ENCODE measurements at regions not wholly inside any gene's neighbourhood (a gene's known extent, or its start where the extent isn't known, plus 50 kb on each side); places are given as distances from the start of the nearest gene placed in this dataset.

DNA sequence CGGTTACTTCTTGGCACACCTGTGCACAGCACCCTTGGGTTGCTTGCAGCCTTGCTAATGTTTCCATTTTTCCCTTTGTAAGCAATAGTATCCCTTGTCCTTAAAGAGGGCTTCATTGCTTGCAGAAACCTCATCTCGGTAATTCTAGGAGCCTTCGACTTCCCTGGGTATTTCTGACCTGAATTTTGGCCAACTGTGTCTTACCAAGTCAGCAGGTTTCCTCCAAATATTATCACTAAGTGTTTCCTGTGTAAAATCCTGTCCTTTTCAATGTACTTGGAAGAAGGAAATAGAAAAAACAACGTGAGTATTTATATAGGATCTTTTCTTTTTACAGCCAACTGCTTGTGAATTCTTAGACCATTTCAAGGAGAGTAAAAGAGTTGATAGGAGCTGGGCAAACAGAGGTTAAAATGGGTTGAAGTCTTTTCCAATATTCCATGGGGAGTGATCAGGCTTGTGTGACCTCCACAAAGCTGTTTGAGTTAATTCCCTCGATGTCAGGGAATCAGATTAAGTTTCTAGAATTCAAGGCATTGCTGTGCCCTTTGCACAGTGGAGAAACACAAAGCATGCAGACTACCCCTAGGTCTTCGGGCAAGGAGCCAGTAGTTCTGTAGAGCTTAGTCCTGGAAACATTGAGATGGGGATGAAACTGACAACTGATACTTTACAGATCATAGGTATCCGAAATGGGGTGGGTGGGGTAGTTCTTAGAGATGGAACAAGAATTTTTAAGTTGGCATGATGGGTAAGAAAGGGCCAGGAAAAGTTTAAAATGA is 209.9 kb downstream of the CPE start:
- FAIRE-seq (no peak), DNase-seq (ENCODE audit: low read depth) (no peak)
- Histone ChIP-seq H3K36me3 (ENCODE audit: control insufficient read depth, insufficient read depth, low read length) (no peaks in the 10 kb centered on the region), H3K27me3 (ENCODE audit: control insufficient read depth, insufficient read depth, low read length) (no peaks in the 10 kb centered on the region), H3K4me3 (ENCODE audit: low read depth, low read length) (no peak overlapping the region)
- TF ChIP-seq, protein P1, sequence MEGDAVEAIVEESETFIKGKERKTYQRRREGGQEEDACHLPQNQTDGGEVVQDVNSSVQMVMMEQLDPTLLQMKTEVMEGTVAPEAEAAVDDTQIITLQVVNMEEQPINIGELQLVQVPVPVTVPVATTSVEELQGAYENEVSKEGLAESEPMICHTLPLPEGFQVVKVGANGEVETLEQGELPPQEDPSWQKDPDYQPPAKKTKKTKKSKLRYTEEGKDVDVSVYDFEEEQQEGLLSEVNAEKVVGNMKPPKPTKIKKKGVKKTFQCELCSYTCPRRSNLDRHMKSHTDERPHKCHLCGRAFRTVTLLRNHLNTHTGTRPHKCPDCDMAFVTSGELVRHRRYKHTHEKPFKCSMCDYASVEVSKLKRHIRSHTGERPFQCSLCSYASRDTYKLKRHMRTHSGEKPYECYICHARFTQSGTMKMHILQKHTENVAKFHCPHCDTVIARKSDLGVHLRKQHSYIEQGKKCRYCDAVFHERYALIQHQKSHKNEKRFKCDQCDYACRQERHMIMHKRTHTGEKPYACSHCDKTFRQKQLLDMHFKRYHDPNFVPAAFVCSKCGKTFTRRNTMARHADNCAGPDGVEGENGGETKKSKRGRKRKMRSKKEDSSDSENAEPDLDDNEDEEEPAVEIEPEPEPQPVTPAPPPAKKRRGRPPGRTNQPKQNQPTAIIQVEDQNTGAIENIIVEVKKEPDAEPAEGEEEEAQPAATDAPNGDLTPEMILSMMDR (IDR thresholded peaks at IDR 0.05; ENCODE audit: insufficient read depth, low read length, severe bottlenecking) = no peak

DNA sequence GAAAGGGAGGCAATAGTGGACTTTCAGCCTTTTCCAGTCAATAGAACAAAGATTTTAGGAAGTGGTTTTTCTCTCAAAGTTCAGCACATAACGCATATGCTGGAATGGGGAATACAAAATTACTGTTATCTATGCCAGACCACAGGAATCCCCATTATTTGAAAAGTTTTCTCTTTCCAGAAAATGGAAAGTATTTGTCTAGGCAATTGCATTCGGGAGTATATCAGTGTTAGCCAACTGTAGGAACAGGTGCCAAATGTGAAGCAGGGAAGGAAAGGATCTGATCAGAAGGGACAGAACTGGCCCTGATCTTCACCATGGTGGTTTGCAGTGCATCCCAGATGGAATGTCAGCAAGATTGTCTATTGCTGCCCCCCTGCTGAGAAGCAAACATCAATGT is 213.6 kb downstream of the CPE start:
- DNase-seq (ENCODE audit: low read depth) (no peak), FAIRE-seq (no peak)
- no peaks in the 10 kb centered on the region for H3K27me3 ChIP-seq (ENCODE audit: control insufficient read depth, insufficient read depth, low read length)
- H3K4me3 ChIP-seq (ENCODE audit: low read depth, low read length) = no peak overlapping the region
- H3K36me3 ChIP-seq (ENCODE audit: control insufficient read depth, insufficient read depth, low read length) = no peaks in the 10 kb centered on the region
- TF ChIP-seq, protein P1 (IDR thresholded peaks at IDR 0.05; ENCODE audit: insufficient read depth, low read length, severe bottlenecking) = no peak

DNA sequence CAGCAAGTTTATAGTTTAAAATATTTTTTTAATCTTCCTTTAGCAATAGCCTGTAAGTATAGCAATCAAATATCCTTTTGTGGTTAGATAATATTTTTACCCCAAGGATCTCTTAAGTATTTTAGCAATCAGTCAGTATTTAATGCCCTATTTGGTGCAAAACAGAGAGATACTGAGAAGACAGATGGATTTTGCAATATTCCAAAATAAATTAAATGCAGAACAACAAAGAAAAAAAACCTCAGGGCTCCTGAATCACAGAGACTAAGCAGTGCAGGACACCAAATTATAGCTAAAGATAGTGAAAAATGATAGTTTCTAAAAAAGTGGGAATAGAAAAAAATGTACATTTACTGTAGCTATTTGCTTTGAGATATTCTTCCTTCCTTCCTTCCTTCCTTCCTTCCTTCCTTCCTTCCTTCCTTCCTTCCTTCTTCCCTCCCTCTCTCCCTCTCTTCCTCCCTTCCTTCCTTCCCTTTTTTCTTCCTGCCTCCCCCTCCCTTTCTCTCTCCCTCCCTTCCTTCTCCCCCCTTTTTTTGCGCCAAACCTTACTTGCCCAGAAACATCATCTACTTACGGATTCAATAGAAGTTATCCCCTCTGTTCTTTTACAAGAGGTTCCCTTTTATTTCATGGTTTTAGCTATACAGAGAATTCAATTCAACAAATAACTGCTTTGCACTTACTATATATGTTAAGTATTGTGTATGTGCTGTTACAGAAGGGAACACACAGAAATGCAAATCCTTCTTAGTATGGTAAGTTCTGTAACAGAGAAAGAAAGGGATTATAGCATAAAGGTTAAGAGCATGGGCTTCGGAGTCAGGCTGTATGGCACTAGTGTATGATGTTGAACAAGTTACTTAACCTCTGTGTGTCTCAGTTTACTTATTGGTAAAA is 219.0 kb downstream of the CPE start:
- TF ChIP-seq, protein P1 (IDR thresholded peaks at IDR 0.05; ENCODE audit: insufficient read depth, low read length, severe bottlenecking) = no peak
- FAIRE-seq (no peak), DNase-seq (ENCODE audit: low read depth) (no peak)
- no peaks in the 10 kb centered on the region for H3K36me3 ChIP-seq (ENCODE audit: control insufficient read depth, insufficient read depth, low read length)
- H3K4me3 ChIP-seq (ENCODE audit: low read depth, low read length) = no peak overlapping the region
- H3K27me3 ChIP-seq (ENCODE audit: control insufficient read depth, insufficient read depth, low read length) = no peaks in the 10 kb centered on the region

DNA sequence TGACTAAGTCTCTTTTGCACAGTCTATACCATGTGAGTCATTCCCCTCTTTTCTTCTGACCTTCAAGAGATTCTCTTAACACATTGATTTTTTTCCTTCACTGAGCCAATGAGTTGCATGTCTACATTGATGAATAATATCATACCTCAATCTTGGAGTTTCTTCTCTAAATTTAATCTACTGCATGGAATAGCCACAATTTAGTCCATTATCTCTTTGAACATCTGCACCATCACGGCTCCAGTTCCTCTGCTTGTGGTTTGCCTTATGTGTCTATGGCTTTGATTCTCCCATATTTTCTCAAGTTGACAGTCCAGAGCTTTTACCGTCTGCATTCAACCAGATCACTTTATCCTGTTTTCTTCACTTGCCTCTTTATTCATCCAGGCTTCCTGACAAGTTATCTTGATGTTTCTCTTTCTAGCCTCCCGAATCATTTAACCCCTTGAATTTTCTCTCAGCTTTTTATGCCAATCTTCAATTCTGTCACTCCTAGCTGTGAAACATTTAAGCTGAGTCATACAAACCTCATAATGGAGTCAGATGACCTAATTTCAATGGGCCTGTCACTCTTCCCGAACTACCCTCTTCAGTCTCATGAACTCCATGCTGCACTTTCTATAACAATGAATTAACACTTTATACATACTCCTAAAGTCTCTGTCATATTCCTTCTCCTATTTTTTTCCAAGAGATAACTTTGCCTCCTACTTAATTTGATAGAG is 222.3 kb downstream of the CPE start:
- FAIRE-seq = no peak
- no peak overlapping the region for H3K4me3 ChIP-seq (ENCODE audit: low read depth, low read length)
- H3K27me3 ChIP-seq (ENCODE audit: control insufficient read depth, insufficient read depth, low read length) = no peaks in the 10 kb centered on the region
- DNase-seq (ENCODE audit: low read depth) = peak; percentile 57
- TF ChIP-seq, protein P1 (IDR thresholded peaks at IDR 0.05; ENCODE audit: insufficient read depth, low read length, severe bottlenecking) = no peak
- H3K36me3 ChIP-seq (ENCODE audit: control insufficient read depth, insufficient read depth, low read length) = no peaks in the 10 kb centered on the region

DNA sequence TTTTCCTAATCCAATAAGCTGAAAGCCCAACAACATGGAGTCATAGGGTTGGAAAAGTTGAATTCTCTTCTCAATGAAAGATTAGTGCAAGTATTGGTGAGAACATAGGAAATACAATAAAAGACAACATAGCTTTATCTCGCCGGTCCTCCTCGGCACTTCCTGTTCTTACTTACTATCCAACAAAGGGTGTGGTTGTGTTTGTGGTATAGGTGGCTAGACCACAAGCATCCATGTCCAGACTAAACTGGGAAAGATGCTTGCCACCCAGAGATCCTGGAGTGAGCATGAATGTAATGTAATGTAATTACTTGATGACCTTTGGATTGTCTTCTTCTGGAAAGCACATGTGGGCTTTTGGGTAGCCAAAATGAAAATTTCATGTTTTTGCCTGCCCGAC is 223.8 kb downstream of the CPE start:
- H3K27me3 ChIP-seq (ENCODE audit: control insufficient read depth, insufficient read depth, low read length) = no peaks in the 10 kb centered on the region
- TF ChIP-seq, protein P1 (IDR thresholded peaks at IDR 0.05; ENCODE audit: insufficient read depth, low read length, severe bottlenecking) = no peak
- no peaks in the 10 kb centered on the region for H3K36me3 ChIP-seq (ENCODE audit: control insufficient read depth, insufficient read depth, low read length)
- DNase-seq (ENCODE audit: low read depth) (no peak), FAIRE-seq (no peak)
- no peak overlapping the region for H3K4me3 ChIP-seq (ENCODE audit: low read depth, low read length)
